ENCODE measurements at regions not wholly inside any gene's neighbourhood (a gene's known extent, or its start where the extent isn't known, plus 50 kb on each side); places are given as distances from the start of the nearest gene placed in this dataset.
A peak's percentile ranks its signal among the peaks of the same experiment; 100 is the strongest.

GRCh38 chr6:79413562-79414002 is 123.6 kb downstream of the LCA5 start:
- TF ChIP-seq, protein P1, sequence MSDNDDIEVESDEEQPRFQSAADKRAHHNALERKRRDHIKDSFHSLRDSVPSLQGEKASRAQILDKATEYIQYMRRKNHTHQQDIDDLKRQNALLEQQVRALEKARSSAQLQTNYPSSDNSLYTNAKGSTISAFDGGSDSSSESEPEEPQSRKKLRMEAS (IDR thresholded peaks at IDR 0.05) = peak; percentile 71; the same call in 1 of the 2 replicates
- no peak for TF ChIP-seq USF1 (IDR thresholded peaks at IDR 0.05)
- no peak for TF ChIP-seq YY1 (IDR thresholded peaks at IDR 0.05; ENCODE audit: low read depth)
- TF ChIP-seq, protein P2, sequence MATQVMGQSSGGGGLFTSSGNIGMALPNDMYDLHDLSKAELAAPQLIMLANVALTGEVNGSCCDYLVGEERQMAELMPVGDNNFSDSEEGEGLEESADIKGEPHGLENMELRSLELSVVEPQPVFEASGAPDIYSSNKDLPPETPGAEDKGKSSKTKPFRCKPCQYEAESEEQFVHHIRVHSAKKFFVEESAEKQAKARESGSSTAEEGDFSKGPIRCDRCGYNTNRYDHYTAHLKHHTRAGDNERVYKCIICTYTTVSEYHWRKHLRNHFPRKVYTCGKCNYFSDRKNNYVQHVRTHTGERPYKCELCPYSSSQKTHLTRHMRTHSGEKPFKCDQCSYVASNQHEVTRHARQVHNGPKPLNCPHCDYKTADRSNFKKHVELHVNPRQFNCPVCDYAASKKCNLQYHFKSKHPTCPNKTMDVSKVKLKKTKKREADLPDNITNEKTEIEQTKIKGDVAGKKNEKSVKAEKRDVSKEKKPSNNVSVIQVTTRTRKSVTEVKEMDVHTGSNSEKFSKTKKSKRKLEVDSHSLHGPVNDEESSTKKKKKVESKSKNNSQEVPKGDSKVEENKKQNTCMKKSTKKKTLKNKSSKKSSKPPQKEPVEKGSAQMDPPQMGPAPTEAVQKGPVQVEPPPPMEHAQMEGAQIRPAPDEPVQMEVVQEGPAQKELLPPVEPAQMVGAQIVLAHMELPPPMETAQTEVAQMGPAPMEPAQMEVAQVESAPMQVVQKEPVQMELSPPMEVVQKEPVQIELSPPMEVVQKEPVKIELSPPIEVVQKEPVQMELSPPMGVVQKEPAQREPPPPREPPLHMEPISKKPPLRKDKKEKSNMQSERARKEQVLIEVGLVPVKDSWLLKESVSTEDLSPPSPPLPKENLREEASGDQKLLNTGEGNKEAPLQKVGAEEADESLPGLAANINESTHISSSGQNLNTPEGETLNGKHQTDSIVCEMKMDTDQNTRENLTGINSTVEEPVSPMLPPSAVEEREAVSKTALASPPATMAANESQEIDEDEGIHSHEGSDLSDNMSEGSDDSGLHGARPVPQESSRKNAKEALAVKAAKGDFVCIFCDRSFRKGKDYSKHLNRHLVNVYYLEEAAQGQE (IDR thresholded peaks at IDR 0.05; ENCODE audit: low read depth) = no peak
- TF ChIP-seq TAF1 (IDR thresholded peaks at IDR 0.05; ENCODE audit: low read depth) = no peak
- TF ChIP-seq TCF12 (IDR thresholded peaks at IDR 0.05; ENCODE audit: low read depth) = no peak
- TF ChIP-seq EGR1 (IDR thresholded peaks at IDR 0.05) = no peak
- TF ChIP-seq CREB1 (IDR thresholded peaks at IDR 0.05; ENCODE audit: low read depth) = no peak
- no peak for TF ChIP-seq RAD21 (IDR thresholded peaks at IDR 0.05; ENCODE audit: low read depth)
- no peak for TF ChIP-seq EP300 (IDR thresholded peaks at IDR 0.05; ENCODE audit: borderline replicate concordance)
- no peak for TF ChIP-seq NFIC (IDR thresholded peaks at IDR 0.05)
